ENCODE measurements at regions not wholly inside any gene's neighbourhood (a gene's known extent, or its start where the extent isn't known, plus 50 kb on each side); places are given as distances from the start of the nearest gene placed in this dataset.

DNA sequence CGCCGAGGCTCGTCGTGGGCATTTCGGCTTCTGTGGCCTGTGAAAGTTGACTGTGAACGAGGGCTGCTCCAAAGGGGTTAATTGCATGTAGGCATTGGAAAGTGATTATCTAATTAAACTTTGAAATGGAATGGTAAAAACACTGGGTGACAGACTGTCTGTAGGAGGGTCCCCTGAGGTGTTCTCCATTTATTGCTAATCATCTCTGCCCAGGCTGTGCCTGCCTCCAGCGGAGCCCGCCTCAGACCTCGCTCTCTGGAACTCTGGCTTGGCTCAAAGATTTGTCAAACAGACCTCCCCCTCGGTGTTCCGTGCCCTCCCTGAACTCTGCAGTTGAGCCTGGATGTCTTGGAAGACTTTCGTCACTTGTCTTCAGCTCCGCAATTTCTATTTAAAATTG, 50.2 kb upstream of the VRK1 start:
- in situ Hi-C loops (cut with HindIII; ENCODE audit: low pct_unique_long_range_greater_than_20kb, low sequenced_read_pairs): no loop called here
- no peak for DNase-seq (ENCODE audit: low read depth in 1 of 2, low spot score in 1 of 2)
- TF ChIP-seq JUND (IDR thresholded peaks at IDR 0.05; ENCODE audit: low read depth): no peak

Data from T47D (cell line).